HAP-1 (cell line): ENCODE measurements at regions not wholly inside any gene's neighbourhood (a gene's known extent, or its start where the extent isn't known, plus 50 kb on each side); places are given as distances from the start of the nearest gene placed in this dataset.

Experiments used
- DNase-seq, 2 experiments: peaks; one replicate each; pipeline ENCODE4 v3.0.0-alpha.2; 2016 to 2020; ENCODE audit warnings: low spot score in 2 of 2
- H3K27me3 ChIP-seq: fragments of 250-450 bp; sonication (Bioruptor Pico); 2 replicates; pipeline ENCODE4 v1.5.1; 2020; ENCODE audit warnings: low read depth, mild to moderate bottlenecking, moderate library complexity
- H3K36me3 ChIP-seq: fragments of 250-450 bp; sonication (Bioruptor Pico); replicated peaks from 2 replicates; pipeline ENCODE4 v1.5.1; 2020; ENCODE audit warnings: mild to moderate bottlenecking
- H3K4me1 ChIP-seq: fragments of 250-450 bp; sonication (Bioruptor Pico); 2 replicates; pipeline ENCODE4 v1.5.1; 2020; ENCODE audit warnings: mild to moderate bottlenecking
- H3K4me3 ChIP-seq: fragments of 250-450 bp; sonication (Bioruptor Pico); 2 replicates; pipeline ENCODE4 v1.5.1; 2020; ENCODE audit warnings: mild to moderate bottlenecking, moderate library complexity
- H3K9me3 ChIP-seq: fragments of 250-450 bp; sonication (Bioruptor Pico); 2 replicates; pipeline ENCODE4 v1.5.1; 2020; ENCODE audit warnings: mild to moderate bottlenecking, moderate library complexity
- in situ Hi-C: fragments of 300-500 bp; cut with MboI; formaldehyde crosslinking; loops from 3 replicates; pipeline ENCODE4 v1.14.3; 2020; ENCODE audit warnings: low sequenced_read_pairs, inconsistent platforms, mixed read lengths

GRCh38 chr12:107526555-107527180, 158.9 kb upstream of the PWP1 start:
- Histone ChIP-seq H3K4me3 (no peak overlapping the region), H3K9me3 (no peaks in the 10 kb centered on the region), H3K27me3 (no peaks in the 10 kb centered on the region), H3K4me1 (no peaks in the 10 kb centered on the region), H3K36me3 (no peaks in the 10 kb centered on the region)
- in situ Hi-C loops: no loop called here
- no peak for DNase-seq

GRCh38 chr12:107528731-107529365, 156.8 kb upstream of the PWP1 start:
- in situ Hi-C loops: no loop called here
- no peaks in the 10 kb centered on the region for H3K9me3 ChIP-seq
- no peak for DNase-seq

GRCh38 chr12:107529991-107530390, 155.6 kb upstream of the PWP1 start:
- Histone ChIP-seq H3K4me3 (no peak overlapping the region), H3K27me3 (no peaks in the 10 kb centered on the region), H3K4me1 (no peaks in the 10 kb centered on the region), H3K36me3 (no peaks in the 10 kb centered on the region), H3K9me3 (no peaks in the 10 kb centered on the region)
- in situ Hi-C loops: no loop called here
- DNase-seq: no peak

More at GRCh38 chr12:107528731-107529365, 156.8 kb upstream of the PWP1 start:
- no peak overlapping the region for H3K4me3 ChIP-seq
- no peaks in the 10 kb centered on the region for H3K36me3 ChIP-seq
- no peaks in the 10 kb centered on the region for H3K27me3 ChIP-seq
- no peaks in the 10 kb centered on the region for H3K4me1 ChIP-seq

DNA sequence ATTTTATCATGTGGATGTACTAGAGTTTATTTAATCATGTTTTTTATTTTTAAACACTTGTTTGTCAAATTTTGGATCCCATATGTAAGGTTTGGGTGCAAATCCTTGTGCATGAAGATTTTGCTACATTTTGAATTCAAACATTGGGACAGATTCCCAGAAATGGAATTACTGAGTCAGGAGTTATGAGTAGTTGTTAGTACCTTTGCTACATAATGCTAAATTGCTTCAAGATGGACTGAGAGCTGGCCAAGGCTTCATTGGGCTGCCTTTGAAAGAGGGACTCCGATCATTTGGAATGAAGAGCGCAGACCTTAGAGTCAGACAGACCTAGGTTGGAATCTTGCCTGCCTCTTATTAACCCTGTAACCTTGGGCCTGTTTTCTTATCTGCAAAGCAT, 154.9 kb upstream of the PWP1 start:
- in situ Hi-C loops: no loop called here
- Histone ChIP-seq H3K36me3 (no peaks in the 10 kb centered on the region), H3K27me3 (no peaks in the 10 kb centered on the region), H3K4me1 (no peaks in the 10 kb centered on the region), H3K4me3 (no peak overlapping the region), H3K9me3 (no peaks in the 10 kb centered on the region)
- DNase-seq: no peak

- 0 out of 2 replicates have a peak, but pooled peaks cover 2% of the 10 kb centered on the region for H3K27me3 ChIP-seq
- H3K9me3 ChIP-seq: no peaks in the 10 kb centered on the region
- H3K4me3 ChIP-seq: no peak overlapping the region
- no peak for DNase-seq
- in situ Hi-C loops: no loop called here
- H3K4me1 ChIP-seq: no peaks in the 10 kb centered on the region
- H3K36me3 ChIP-seq: no peaks in the 10 kb centered on the region
Observed at GRCh38 chr12:107533218-107533617, 152.4 kb upstream of the PWP1 start.

GRCh38 chr12:107536613-107537012, 149.0 kb upstream of the PWP1 start:
- no peak for DNase-seq
- Histone ChIP-seq H3K4me3 (no peak overlapping the region), H3K4me1 (no peaks in the 10 kb centered on the region), H3K36me3 (no peaks in the 10 kb centered on the region), H3K9me3 (no peaks in the 10 kb centered on the region), H3K27me3 (0 out of 2 replicates have a peak, but pooled peaks cover 2% of the 10 kb centered on the region)
- in situ Hi-C loops: no loop called here

- DNase-seq: no peak
- Histone ChIP-seq H3K9me3 (no peaks in the 10 kb centered on the region), H3K4me1 (no peaks in the 10 kb centered on the region), H3K4me3 (no peak overlapping the region), H3K27me3 (0 out of 2 replicates have a peak, but pooled peaks cover 2% of the 10 kb centered on the region), H3K36me3 (no peaks in the 10 kb centered on the region)
- in situ Hi-C loops: no loop called here
Observed at GRCh38 chr12:107537464-107538119, 148.0 kb upstream of the PWP1 start.

GRCh38 chr12:107539196-107539939, 146.2 kb upstream of the PWP1 start:
- DNase-seq: no peak
- Histone ChIP-seq H3K27me3 (0 out of 2 replicates have a peak, but pooled peaks cover 2% of the 10 kb centered on the region), H3K9me3 (no peaks in the 10 kb centered on the region), H3K4me1 (no peaks in the 10 kb centered on the region), H3K4me3 (no peak overlapping the region), H3K36me3 (no peaks in the 10 kb centered on the region)
- in situ Hi-C loops: no loop called here

DNA sequence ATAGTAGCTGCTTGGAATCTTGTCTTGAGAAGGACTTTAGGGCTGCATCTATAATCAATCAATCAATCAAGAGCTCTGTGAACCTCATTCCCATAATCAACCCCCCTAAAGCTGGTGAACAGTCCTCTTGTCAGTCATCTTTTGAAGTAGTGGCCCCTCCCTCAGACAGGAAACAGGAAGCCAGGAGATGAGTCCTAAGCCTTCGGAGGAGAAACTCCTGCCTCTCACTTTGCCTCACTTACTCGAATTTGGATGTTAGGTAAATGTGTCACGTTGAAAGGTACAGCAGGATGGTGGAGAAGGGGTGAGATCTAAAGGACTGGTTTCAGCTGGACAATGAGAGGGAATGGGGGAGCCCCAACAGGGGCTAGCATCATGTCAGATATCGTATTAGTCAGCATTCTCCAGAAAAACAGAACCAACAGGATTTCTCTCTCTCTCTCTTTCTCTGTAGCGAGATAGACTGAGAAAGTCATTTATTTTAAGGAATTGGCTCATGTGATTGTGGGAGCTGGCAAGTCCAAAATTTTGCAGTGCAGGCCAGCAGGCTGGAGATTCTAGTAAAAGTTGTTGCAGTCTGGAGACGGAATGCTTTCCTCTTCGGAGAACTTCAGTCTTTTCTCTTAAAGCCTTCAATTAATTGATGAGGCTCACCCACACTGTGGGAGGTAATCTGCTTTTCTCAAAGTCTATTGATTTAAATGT, 144.4 kb upstream of the PWP1 start:
- 0 out of 2 replicates have a peak, but pooled peaks cover 2% of the 10 kb centered on the region for H3K27me3 ChIP-seq
- in situ Hi-C loops: no loop called here
- no peaks in the 10 kb centered on the region for H3K36me3 ChIP-seq
- H3K4me3 ChIP-seq: no peak overlapping the region
- H3K9me3 ChIP-seq: no peaks in the 10 kb centered on the region
- DNase-seq: no peak
- H3K4me1 ChIP-seq: no peaks in the 10 kb centered on the region

DNA sequence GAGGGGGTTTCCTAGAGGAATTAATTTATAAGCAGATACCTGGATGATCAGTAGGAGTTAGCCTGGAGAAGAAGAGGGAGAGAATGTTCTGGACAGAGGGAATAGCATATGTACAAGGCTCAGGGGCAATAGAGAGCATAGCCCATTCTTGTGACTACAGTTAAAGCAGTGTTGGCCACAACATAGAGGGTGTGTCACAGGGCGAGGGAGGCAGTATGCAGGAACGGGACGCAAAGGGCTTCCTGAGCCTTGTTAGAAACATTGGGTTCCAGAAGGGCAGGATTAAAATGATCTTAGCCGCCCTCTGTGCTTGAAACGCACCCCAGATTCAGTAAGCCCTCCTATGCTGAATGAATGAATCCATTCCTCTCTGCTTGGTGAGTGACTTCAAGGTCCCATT, 142.2 kb upstream of the PWP1 start:
- Histone ChIP-seq H3K36me3 (no peaks in the 10 kb centered on the region), H3K9me3 (no peaks in the 10 kb centered on the region), H3K4me1 (no peaks in the 10 kb centered on the region), H3K4me3 (no peak overlapping the region), H3K27me3 (no peaks in the 10 kb centered on the region)
- no peak for DNase-seq
- in situ Hi-C loops: no loop called here

DNA sequence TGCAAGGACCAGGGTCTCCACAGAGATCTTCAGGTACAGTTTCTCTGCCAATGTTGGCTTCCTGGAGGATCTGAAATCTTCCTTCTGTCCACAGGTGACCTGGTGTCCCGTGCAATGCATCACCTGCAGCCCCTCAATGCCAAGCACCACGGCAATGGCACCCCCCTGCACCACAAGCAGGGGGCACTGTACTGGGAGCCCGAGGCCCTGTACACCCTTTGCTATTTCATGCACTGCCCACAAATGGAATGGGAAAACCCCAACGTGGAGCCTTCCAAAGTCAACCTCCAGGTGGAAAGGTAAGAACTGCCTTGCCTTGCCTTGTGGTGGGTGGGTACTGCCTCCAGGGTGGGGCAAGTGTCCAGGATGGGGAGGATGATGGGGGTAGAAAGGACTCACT, 141.8 kb upstream of the PWP1 start:
- no peaks in the 10 kb centered on the region for H3K4me1 ChIP-seq
- no peak for DNase-seq
- H3K27me3 ChIP-seq: no peaks in the 10 kb centered on the region
- in situ Hi-C loops: no loop called here
- H3K9me3 ChIP-seq: no peaks in the 10 kb centered on the region
- H3K36me3 ChIP-seq: no peaks in the 10 kb centered on the region
- H3K4me3 ChIP-seq: no peak overlapping the region

DNA sequence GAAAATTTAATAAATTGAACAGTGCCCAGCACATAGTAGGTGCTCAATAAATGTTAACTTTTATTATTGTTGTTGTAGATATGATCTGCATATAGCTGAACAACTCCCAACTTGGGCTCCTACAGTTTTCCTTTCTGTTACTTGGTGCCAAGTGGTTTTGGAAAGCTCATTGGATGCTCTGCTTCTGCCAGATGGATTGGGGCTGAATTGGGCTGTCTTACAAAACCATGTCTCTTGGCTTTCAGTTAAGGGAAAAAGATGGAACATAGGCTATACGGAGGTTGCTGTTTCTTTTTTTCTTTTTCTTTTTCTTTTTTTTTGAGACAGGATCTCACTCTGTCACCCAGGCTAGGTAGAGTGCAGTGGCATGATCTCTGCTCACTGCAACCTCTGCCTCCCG, 140.7 kb upstream of the PWP1 start:
- no peaks in the 10 kb centered on the region for H3K9me3 ChIP-seq
- in situ Hi-C loops: no loop called here
- no peak overlapping the region for H3K4me3 ChIP-seq
- H3K27me3 ChIP-seq: no peaks in the 10 kb centered on the region
- no peak for DNase-seq
- H3K4me1 ChIP-seq: no peaks in the 10 kb centered on the region
- H3K36me3 ChIP-seq: no peaks in the 10 kb centered on the region

DNA sequence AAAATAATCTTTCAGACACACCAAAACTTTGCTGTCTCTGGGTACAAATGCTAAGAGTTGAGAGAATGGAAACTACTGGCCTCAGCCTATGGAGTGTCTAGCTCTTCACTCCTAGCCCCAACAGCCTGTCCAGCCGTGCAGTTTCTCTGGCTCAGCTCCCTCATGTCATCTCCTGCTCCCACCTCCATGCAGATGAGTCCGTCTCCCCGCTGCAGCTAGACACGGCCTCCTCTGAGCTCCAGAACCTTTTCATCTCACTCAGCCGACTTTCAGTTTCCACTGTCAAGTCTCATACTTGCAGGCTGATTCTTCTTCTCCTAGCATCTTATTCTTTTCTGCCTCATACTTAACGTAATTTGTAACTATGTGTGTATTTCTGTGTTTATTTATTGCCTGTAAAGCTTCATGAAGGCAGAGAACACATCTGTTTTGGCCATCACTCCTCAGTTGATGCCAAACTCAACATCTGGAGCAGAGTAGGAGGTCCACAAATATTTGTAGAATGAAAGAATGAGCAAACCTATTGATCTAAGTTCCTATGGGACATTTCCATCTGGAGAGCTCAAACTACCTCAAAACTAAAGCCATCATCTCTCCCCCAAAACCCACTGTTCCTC, 139.8 kb upstream of the PWP1 start:
- H3K27me3 ChIP-seq: no peaks in the 10 kb centered on the region
- no peak for DNase-seq
- no peaks in the 10 kb centered on the region for H3K36me3 ChIP-seq
- in situ Hi-C loops: no loop called here
- H3K4me1 ChIP-seq: no peaks in the 10 kb centered on the region
- H3K9me3 ChIP-seq: no peaks in the 10 kb centered on the region
- no peak overlapping the region for H3K4me3 ChIP-seq
